ENCODE measurements at regions not wholly inside any gene's neighbourhood (a gene's known extent, or its start where the extent isn't known, plus 50 kb on each side); places are given as distances from the start of the nearest gene placed in this dataset.

GRCh38 chr10:44185315-44185666 lies 199.6 kb downstream of the CXCL12 start:
- no peak for TF ChIP-seq CTCF (IDR thresholded peaks at IDR 0.05)
- no peak for TF ChIP-seq POLR2AphosphoS5 (IDR thresholded peaks at IDR 0.05; ENCODE audit: low read depth, low read length)
- TF ChIP-seq SIN3A (IDR thresholded peaks at IDR 0.05; ENCODE audit: borderline replicate concordance, insufficient read depth, low read depth, low read length) = no peak
- no peak for TF ChIP-seq REST (IDR thresholded peaks at IDR 0.05; ENCODE audit: insufficient read depth in 1 of 2, low read depth in 2 of 2, low read length in 1 of 2)
